Endodermal cell (in vitro differentiated cells): ENCODE measurements at regions not wholly inside any gene's neighbourhood (a gene's known extent, or its start where the extent isn't known, plus 50 kb on each side); places are given as distances from the start of the nearest gene placed in this dataset.

Source experiments
- DNase-seq: peaks from one replicate; pipeline ENCODE4 v3.0.0-alpha.2; 2017
- H3K27ac ChIP-seq: 2 replicates; pipeline ENCODE4 v1.5.1; 2013; ENCODE audit warnings: mild to moderate bottlenecking, low read depth, low read length, moderate library complexity
- H3K27me3 ChIP-seq: 2 replicates; pipeline ENCODE4 v1.6.1; 2013; ENCODE audit warnings: mild to moderate bottlenecking, low read length, moderate library complexity; ENCODE audit not compliant: insufficient read depth, control insufficient read depth, poor library complexity, severe bottlenecking
- H3K36me3 ChIP-seq: 2 replicates; pipeline ENCODE4 v1.7.0; 2013; ENCODE audit warnings: mild to moderate bottlenecking, low read length, moderate library complexity; ENCODE audit not compliant: control insufficient read depth, insufficient read depth
- H3K4me1 ChIP-seq: one replicate; pipeline ENCODE4 v1.7.0; 2013; ENCODE audit warnings: low read length; ENCODE audit not compliant: control insufficient read depth, insufficient read depth
- H3K4me3 ChIP-seq: 2 replicates; pipeline ENCODE4 v1.5.1; 2013; ENCODE audit warnings: mild to moderate bottlenecking, low read length, moderate library complexity
- H3K9ac ChIP-seq: 2 replicates; pipeline ENCODE4 v1.6.1; 2013; ENCODE audit warnings: mild to moderate bottlenecking, low read length, moderate library complexity; ENCODE audit not compliant: poor library complexity, severe bottlenecking; ENCODE audit errors: extremely low read depth
- H3K9me3 ChIP-seq: 2 replicates; pipeline ENCODE4 v1.6.1; 2013; ENCODE audit warnings: mild to moderate bottlenecking, low read length, moderate library complexity; ENCODE audit not compliant: control insufficient read depth
- H3K27ac Mint-ChIP-seq: 2 replicates; pipeline ENCODE4 v1.8.0; 2020; ENCODE audit warnings: mixed read lengths
- H3K27me3 Mint-ChIP-seq: 2 replicates; pipeline ENCODE4 v1.8.0; 2021; ENCODE audit warnings: mild to moderate bottlenecking, mixed read lengths; ENCODE audit not compliant: insufficient read depth
- H3K36me3 Mint-ChIP-seq: 2 replicates; pipeline ENCODE4 v1.8.0; 2020; ENCODE audit warnings: low read depth, mixed read lengths
- H3K4me1 Mint-ChIP-seq: 2 replicates; pipeline ENCODE4 v1.8.0; 2020; ENCODE audit warnings: mixed read lengths
- H3K4me3 Mint-ChIP-seq: 2 replicates; pipeline ENCODE4 v1.8.0; 2020; ENCODE audit warnings: mild to moderate bottlenecking, moderate library complexity, mixed read lengths
- H3K9me3 Mint-ChIP-seq: 2 replicates; pipeline ENCODE4 v1.8.0; 2020; ENCODE audit warnings: mild to moderate bottlenecking, mixed read lengths
- CTCF ChIP-seq: fragments of 200-600 bp; sonication (generic); conservative IDR thresholded peaks from 2 replicates; pipeline ENCODE4 v1.5.0; 2021; ENCODE audit warnings: antibody characterized with exemption, mild to moderate bottlenecking
- WGBS, 2 experiments: methylation state at CpG; one replicate each; pipeline versions ENCODE4 v1.1.5 to v1.1.7; 2013; ENCODE audit warnings: missing lambda C conversion rate in 2 of 2, mixed read lengths in 1 of 2; ENCODE audit not compliant: insufficient coverage in 1 of 2, insufficient read length in 1 of 2; 5-methylcytosine and 5-hydroxymethylcytosine counted together

GRCh38 chr10:85105614-85106255 lies 777.3 kb downstream of the CCSER2 start:
- Histone ChIP-seq H3K9me3 (no peaks in the 10 kb centered on the region), H3K4me1 (no peaks in the 10 kb centered on the region), H3K27me3 (no peaks in the 10 kb centered on the region), H3K4me3 (no peak overlapping the region), H3K9ac (no peak overlapping the region), H3K27ac (no peak overlapping the region), H3K36me3 (no peaks in the 10 kb centered on the region)
- Mint-ChIP-seq H3K27ac (no peak overlapping the region), H3K9me3 (no peaks in the 10 kb centered on the region), H3K27me3 (peaks cover 14% of the 10 kb centered on the region), H3K4me1 (peaks cover 2% of the 10 kb centered on the region), H3K4me3 (no peak overlapping the region), H3K36me3 (no peaks in the 10 kb centered on the region)
- TF ChIP-seq CTCF: peak; percentile 73
- WGBS, 2 experiments: 52 to 59% methylated on average over 4 of the region's 4 CpGs
- DNase-seq: peak; percentile 80

- H3K27me3 ChIP-seq: no peaks in the 10 kb centered on the region
- no peak overlapping the region for H3K27ac ChIP-seq
- no peaks in the 10 kb centered on the region for H3K9me3 ChIP-seq
- no peak overlapping the region for H3K4me3 ChIP-seq
- no peak overlapping the region for H3K9ac ChIP-seq
- Mint-ChIP-seq H3K4me3 (no peak overlapping the region), H3K27me3 (peaks cover 14% of the 10 kb centered on the region), H3K27ac (no peak overlapping the region), H3K36me3 (no peaks in the 10 kb centered on the region), H3K9me3 (no peaks in the 10 kb centered on the region), H3K4me1 (no peaks in the 10 kb centered on the region)
- no peak for TF ChIP-seq CTCF
- WGBS, 2 experiments: 83 to 86% methylated on average over 1 of the region's 1 CpG
- no peak for DNase-seq
- no peaks in the 10 kb centered on the region for H3K4me1 ChIP-seq
- H3K36me3 ChIP-seq: no peaks in the 10 kb centered on the region
Observed at GRCh38 chr10:85111271-85111670, 782.9 kb downstream of the CCSER2 start.

DNA sequence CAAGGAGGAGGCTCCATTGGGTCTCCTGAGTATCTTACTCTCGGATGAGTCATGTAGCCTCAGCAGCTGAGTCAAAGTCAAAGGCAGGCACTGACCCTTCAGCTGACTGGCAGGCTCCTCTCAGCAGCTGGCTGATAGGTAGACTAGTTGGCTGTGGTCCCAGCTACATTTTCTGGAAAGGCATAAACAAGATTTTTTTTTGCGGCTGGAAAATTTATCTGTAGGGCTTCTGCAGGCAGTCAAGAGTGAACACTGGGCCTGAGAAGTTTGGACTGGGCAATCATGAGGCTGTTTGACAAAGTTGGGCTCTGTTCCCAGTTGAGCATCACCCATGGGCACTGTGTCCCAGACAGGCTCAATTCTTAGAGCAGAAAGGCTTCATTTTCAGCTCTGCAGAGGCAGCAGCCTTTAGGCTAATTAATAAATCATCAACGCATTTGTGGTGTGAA lies 796.2 kb downstream of the CCSER2 start:
- no peaks in the 10 kb centered on the region for H3K4me1 ChIP-seq
- H3K36me3 ChIP-seq: no peaks in the 10 kb centered on the region
- no peaks in the 10 kb centered on the region for H3K36me3 Mint-ChIP-seq
- no peak overlapping the region for H3K27ac ChIP-seq
- no peaks in the 10 kb centered on the region for H3K4me1 Mint-ChIP-seq
- H3K27ac Mint-ChIP-seq: no peak overlapping the region
- DNase-seq: no peak
- no peak for TF ChIP-seq CTCF
- H3K9me3 ChIP-seq: peaks cover 6% of the 10 kb centered on the region
- H3K9ac ChIP-seq: no peak overlapping the region
- WGBS, 2 experiments: 88 to 93% methylated on average over 3 of the region's 3 CpGs
- H3K4me3 Mint-ChIP-seq: no peak overlapping the region
- no peak overlapping the region for H3K4me3 ChIP-seq
- no peaks in the 10 kb centered on the region for H3K27me3 ChIP-seq
- H3K27me3 Mint-ChIP-seq: no peaks in the 10 kb centered on the region
- H3K9me3 Mint-ChIP-seq: peaks cover 24% of the 10 kb centered on the region
